ENCODE measurements at regions not wholly inside any gene's neighbourhood (a gene's known extent, or its start where the extent isn't known, plus 50 kb on each side); places are given as distances from the start of the nearest gene placed in this dataset.

GRCh38 chr7:67705850-67706249, 709.2 kb downstream of the TYW1 start:
- ChIA-PET POLR2A (no interaction called here), CTCF (no interaction called here)
- WGBS (ENCODE audit: insufficient coverage), result no CpG with 5 or more reads among the region's 2 CpGs
- DNase-seq, result no peak
- no peak overlapping the region for H3K27ac ChIP-seq (ENCODE audit: insufficient read depth in 1 of 2, low read depth in 1 of 2, low read length in 2 of 2, poor library complexity in 1 of 2, severe bottlenecking in 2 of 2)
- H3K36me3 ChIP-seq (ENCODE audit: control insufficient read depth in 4 of 4, insufficient read depth in 4 of 4, low read length in 3 of 4), result no peaks in the 10 kb centered on the region
- no peaks in the 10 kb centered on the region for H3K4me1 ChIP-seq (ENCODE audit: control extremely low read depth in 1 of 4, control insufficient read depth in 4 of 4, insufficient read depth in 4 of 4, low read length in 3 of 4)
- H3K27me3 ChIP-seq (replicated peaks in 2 of 5; ENCODE audit: control insufficient read depth in 4 of 5, insufficient read depth in 5 of 5, low read length in 4 of 5), result no peaks in the 10 kb centered on the region
- H3K4me3 ChIP-seq (ENCODE audit: control insufficient read depth in 1 of 7, extremely low read depth in 1 of 7, insufficient read depth in 4 of 7, low read depth in 2 of 7, low read length in 6 of 7), result no peak overlapping the region
- peaks cover 0 to 5% (median 3%) of the 10 kb centered on the region in 5 experiments for H3K9me3 ChIP-seq (ENCODE audit: control extremely low read depth in 1 of 5, control insufficient read depth in 4 of 5, insufficient read depth in 2 of 5, low read depth in 1 of 5, low read length in 4 of 5)

- Histone ChIP-seq H3K36me3 (ENCODE audit: control insufficient read depth in 4 of 4, insufficient read depth in 4 of 4, low read length in 3 of 4) (no peaks in the 10 kb centered on the region), H3K4me1 (ENCODE audit: control extremely low read depth in 1 of 4, control insufficient read depth in 4 of 4, insufficient read depth in 4 of 4, low read length in 3 of 4) (no peaks in the 10 kb centered on the region), H3K9me3 (ENCODE audit: control extremely low read depth in 1 of 5, control insufficient read depth in 4 of 5, insufficient read depth in 2 of 5, low read depth in 1 of 5, low read length in 4 of 5) (peaks cover 1 to 5% (median 3%) of the 10 kb centered on the region in 5 experiments), H3K4me3 (ENCODE audit: control insufficient read depth in 1 of 7, extremely low read depth in 1 of 7, insufficient read depth in 4 of 7, low read depth in 2 of 7, low read length in 6 of 7) (no peak overlapping the region), H3K27me3 (replicated peaks in 2 of 5; ENCODE audit: control insufficient read depth in 4 of 5, insufficient read depth in 5 of 5, low read length in 4 of 5) (no peaks in the 10 kb centered on the region), H3K27ac (ENCODE audit: insufficient read depth in 1 of 2, low read depth in 1 of 2, low read length in 2 of 2, poor library complexity in 1 of 2, severe bottlenecking in 2 of 2) (no peak overlapping the region)
- ChIA-PET POLR2A (no interaction called here), CTCF (no interaction called here)
- no peak for DNase-seq
- WGBS (ENCODE audit: insufficient coverage), result 89% methylated on average over 4 of the region's 6 CpGs
Measured at GRCh38 chr7:67711706-67712105, 715.1 kb downstream of the TYW1 start.

- ChIA-PET CTCF (no interaction called here), POLR2A (no interaction called here)
- Histone ChIP-seq H3K4me3 (ENCODE audit: control insufficient read depth in 1 of 7, extremely low read depth in 1 of 7, insufficient read depth in 4 of 7, low read depth in 2 of 7, low read length in 6 of 7) (no peak overlapping the region), H3K36me3 (ENCODE audit: control insufficient read depth in 4 of 4, insufficient read depth in 4 of 4, low read length in 3 of 4) (no peaks in the 10 kb centered on the region), H3K9me3 (ENCODE audit: control extremely low read depth in 1 of 5, control insufficient read depth in 4 of 5, insufficient read depth in 2 of 5, low read depth in 1 of 5, low read length in 4 of 5) (peaks cover 1 to 5% (median 3%) of the 10 kb centered on the region in 5 experiments), H3K27ac (ENCODE audit: insufficient read depth in 1 of 2, low read depth in 1 of 2, low read length in 2 of 2, poor library complexity in 1 of 2, severe bottlenecking in 2 of 2) (no peak overlapping the region), H3K4me1 (ENCODE audit: control extremely low read depth in 1 of 4, control insufficient read depth in 4 of 4, insufficient read depth in 4 of 4, low read length in 3 of 4) (no peaks in the 10 kb centered on the region), H3K27me3 (replicated peaks in 2 of 5; ENCODE audit: control insufficient read depth in 4 of 5, insufficient read depth in 5 of 5, low read length in 4 of 5) (no peaks in the 10 kb centered on the region)
- WGBS (ENCODE audit: insufficient coverage), result 69% methylated on average over 13 of the region's 13 CpGs
- DNase-seq, result no peak
Measured at GRCh38 chr7:67713451-67714056, 716.9 kb downstream of the TYW1 start.

GRCh38 chr7:67716729-67717128, 720.1 kb downstream of the TYW1 start:
- no peak for DNase-seq
- Histone ChIP-seq H3K27me3 (replicated peaks in 2 of 5; ENCODE audit: control insufficient read depth in 4 of 5, insufficient read depth in 5 of 5, low read length in 4 of 5) (no peaks in the 10 kb centered on the region), H3K4me1 (ENCODE audit: control extremely low read depth in 1 of 4, control insufficient read depth in 4 of 4, insufficient read depth in 4 of 4, low read length in 3 of 4) (no peaks in the 10 kb centered on the region), H3K4me3 (ENCODE audit: control insufficient read depth in 1 of 7, extremely low read depth in 1 of 7, insufficient read depth in 4 of 7, low read depth in 2 of 7, low read length in 6 of 7) (no peak overlapping the region), H3K36me3 (ENCODE audit: control insufficient read depth in 4 of 4, insufficient read depth in 4 of 4, low read length in 3 of 4) (no peaks in the 10 kb centered on the region), H3K9me3 (ENCODE audit: control extremely low read depth in 1 of 5, control insufficient read depth in 4 of 5, insufficient read depth in 2 of 5, low read depth in 1 of 5, low read length in 4 of 5) (peaks cover 0 to 2% (median 0%) of the 10 kb centered on the region in 5 experiments), H3K27ac (ENCODE audit: insufficient read depth in 1 of 2, low read depth in 1 of 2, low read length in 2 of 2, poor library complexity in 1 of 2, severe bottlenecking in 2 of 2) (no peak overlapping the region)
- WGBS (ENCODE audit: insufficient coverage), result 0% methylated on average over 1 of the region's 2 CpGs
- ChIA-PET CTCF (no interaction called here), POLR2A (no interaction called here)

GRCh38 chr7:67723591-67723990, 727.0 kb downstream of the TYW1 start:
- H3K27ac ChIP-seq (ENCODE audit: insufficient read depth in 1 of 2, low read depth in 1 of 2, low read length in 2 of 2, poor library complexity in 1 of 2, severe bottlenecking in 2 of 2), result no peak overlapping the region
- ChIA-PET POLR2A (no interaction called here), CTCF (no interaction called here)
- no peaks in the 10 kb centered on the region for H3K36me3 ChIP-seq (ENCODE audit: control insufficient read depth in 4 of 4, insufficient read depth in 4 of 4, low read length in 3 of 4)
- H3K4me1 ChIP-seq (ENCODE audit: control extremely low read depth in 1 of 4, control insufficient read depth in 4 of 4, insufficient read depth in 4 of 4, low read length in 3 of 4), result no peaks in the 10 kb centered on the region
- H3K9me3 ChIP-seq (ENCODE audit: control extremely low read depth in 1 of 5, control insufficient read depth in 4 of 5, insufficient read depth in 2 of 5, low read depth in 1 of 5, low read length in 4 of 5), result peaks cover 0 to 2% (median 0%) of the 10 kb centered on the region in 5 experiments
- H3K4me3 ChIP-seq (ENCODE audit: control insufficient read depth in 1 of 7, extremely low read depth in 1 of 7, insufficient read depth in 4 of 7, low read depth in 2 of 7, low read length in 6 of 7), result no peak overlapping the region
- WGBS (ENCODE audit: insufficient coverage), result no CpG with 5 or more reads among the region's 3 CpGs
- no peaks in the 10 kb centered on the region for H3K27me3 ChIP-seq (replicated peaks in 2 of 5; ENCODE audit: control insufficient read depth in 4 of 5, insufficient read depth in 5 of 5, low read length in 4 of 5)
- no peak for DNase-seq

DNA sequence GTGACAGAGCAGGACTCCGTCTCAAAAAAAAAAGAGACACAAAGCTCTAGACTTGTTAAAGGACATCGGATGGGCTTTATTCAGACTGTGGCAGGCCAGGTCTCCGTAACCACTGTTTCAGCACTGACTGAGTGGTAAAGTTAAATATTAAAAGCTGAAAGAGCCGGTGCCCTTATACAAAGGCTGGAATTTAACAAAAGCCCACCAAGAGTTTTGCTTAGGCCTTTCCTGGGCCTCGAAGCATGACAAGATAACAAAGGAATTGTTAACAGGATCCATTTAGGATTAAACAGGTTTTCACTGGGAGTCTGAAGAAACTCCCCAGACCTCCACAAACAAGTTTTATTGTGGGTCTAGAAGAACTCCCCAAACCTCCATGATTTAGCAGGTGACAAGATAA, 727.8 kb downstream of the TYW1 start:
- H3K27me3 ChIP-seq (replicated peaks in 2 of 5; ENCODE audit: control insufficient read depth in 4 of 5, insufficient read depth in 5 of 5, low read length in 4 of 5), result no peaks in the 10 kb centered on the region
- ChIA-PET POLR2A (no interaction called here), CTCF (no interaction called here)
- 84% methylated on average over 5 of the region's 5 CpGs for WGBS (ENCODE audit: insufficient coverage)
- H3K9me3 ChIP-seq (ENCODE audit: control extremely low read depth in 1 of 5, control insufficient read depth in 4 of 5, insufficient read depth in 2 of 5, low read depth in 1 of 5, low read length in 4 of 5), result peaks cover 0 to 2% (median 0%) of the 10 kb centered on the region in 5 experiments
- no peaks in the 10 kb centered on the region for H3K36me3 ChIP-seq (ENCODE audit: control insufficient read depth in 4 of 4, insufficient read depth in 4 of 4, low read length in 3 of 4)
- no peaks in the 10 kb centered on the region for H3K4me1 ChIP-seq (ENCODE audit: control extremely low read depth in 1 of 4, control insufficient read depth in 4 of 4, insufficient read depth in 4 of 4, low read length in 3 of 4)
- no peak overlapping the region for H3K27ac ChIP-seq (ENCODE audit: insufficient read depth in 1 of 2, low read depth in 1 of 2, low read length in 2 of 2, poor library complexity in 1 of 2, severe bottlenecking in 2 of 2)
- no peak overlapping the region for H3K4me3 ChIP-seq (ENCODE audit: control insufficient read depth in 1 of 7, extremely low read depth in 1 of 7, insufficient read depth in 4 of 7, low read depth in 2 of 7, low read length in 6 of 7)
- DNase-seq, result no peak

DNA sequence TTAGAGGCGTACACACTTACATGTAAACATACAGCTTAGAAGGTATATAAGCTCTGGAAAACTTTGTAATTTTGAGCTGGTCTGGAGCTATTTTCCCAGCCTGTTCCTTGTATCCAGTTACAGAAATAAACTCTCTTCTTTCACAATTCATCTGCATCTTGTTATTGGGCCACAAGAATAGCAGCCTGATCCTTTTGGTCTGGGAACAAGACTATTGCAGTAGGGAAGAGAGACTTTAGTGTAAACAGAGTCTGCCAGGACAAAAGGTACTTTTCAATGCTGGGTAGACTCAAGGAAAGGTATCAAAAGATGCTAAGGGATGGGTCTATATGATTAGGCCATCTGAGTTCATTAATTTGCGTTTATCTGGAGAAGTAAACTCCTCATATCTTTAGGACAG, 728.3 kb downstream of the TYW1 start:
- no peak overlapping the region for H3K4me3 ChIP-seq (ENCODE audit: control insufficient read depth in 1 of 7, extremely low read depth in 1 of 7, insufficient read depth in 4 of 7, low read depth in 2 of 7, low read length in 6 of 7)
- H3K27ac ChIP-seq (ENCODE audit: insufficient read depth in 1 of 2, low read depth in 1 of 2, low read length in 2 of 2, poor library complexity in 1 of 2, severe bottlenecking in 2 of 2), result no peak overlapping the region
- DNase-seq, result no peak
- H3K9me3 ChIP-seq (ENCODE audit: control extremely low read depth in 1 of 5, control insufficient read depth in 4 of 5, insufficient read depth in 2 of 5, low read depth in 1 of 5, low read length in 4 of 5), result peaks cover 0 to 2% (median 0%) of the 10 kb centered on the region in 5 experiments
- no peaks in the 10 kb centered on the region for H3K36me3 ChIP-seq (ENCODE audit: control insufficient read depth in 4 of 4, insufficient read depth in 4 of 4, low read length in 3 of 4)
- ChIA-PET POLR2A (no interaction called here), CTCF (no interaction called here)
- WGBS (ENCODE audit: insufficient coverage), result no CpG with 5 or more reads among the region's 2 CpGs
- H3K4me1 ChIP-seq (ENCODE audit: control extremely low read depth in 1 of 4, control insufficient read depth in 4 of 4, insufficient read depth in 4 of 4, low read length in 3 of 4), result no peaks in the 10 kb centered on the region
- H3K27me3 ChIP-seq (replicated peaks in 2 of 5; ENCODE audit: control insufficient read depth in 4 of 5, insufficient read depth in 5 of 5, low read length in 4 of 5), result no peaks in the 10 kb centered on the region
